ENCODE measurements at regions not wholly inside any gene's neighbourhood (a gene's known extent, or its start where the extent isn't known, plus 50 kb on each side); places are given as distances from the start of the nearest gene placed in this dataset.
"Not testable (repeated sequence)": the region's sequence is repeated elsewhere in the genome, so short reads cannot be mapped to it uniquely, and the experiment has no call there.

- DNase-seq, result not testable (repeated sequence)
Observed at GRCh38 chr15:88965097-88965496, 51.9 kb upstream of the MFGE8 start.

GRCh38 chr15:88970232-88970631, 57.1 kb upstream of the MFGE8 start:
- no peak for DNase-seq

- peak; percentile 87 for DNase-seq
Observed at GRCh38 chr15:88974392-88974791, 61.2 kb upstream of the MFGE8 start.

GRCh38 chr15:88975891-88976290, 62.7 kb upstream of the MFGE8 start:
- no peak for DNase-seq

- no peak for DNase-seq
Observed at GRCh38 chr15:88976656-88977055, 63.5 kb upstream of the MFGE8 start.

- no peak for DNase-seq
Observed at GRCh38 chr15:88979674-88980073, 66.5 kb upstream of the MFGE8 start.

- DNase-seq, result no peak
Observed at GRCh38 chr15:88980498-88980897, 67.3 kb upstream of the MFGE8 start.

- no peak for DNase-seq
Observed at GRCh38 chr15:88981244-88982215, 68.4 kb upstream of the MFGE8 start.

- DNase-seq, result peak; percentile 78
Observed at GRCh38 chr15:88982304-88982945, 69.2 kb upstream of the MFGE8 start.

- DNase-seq, result no peak
Observed at GRCh38 chr15:88982946-88983342, 69.8 kb upstream of the MFGE8 start.

- no peak for DNase-seq
Observed at GRCh38 chr15:88983861-88984429, 70.8 kb upstream of the MFGE8 start.

GRCh38 chr15:88985547-88986393, 72.6 kb upstream of the MFGE8 start:
- DNase-seq, result no peak

- DNase-seq, result no peak
Observed at GRCh38 chr15:88986949-88987590, 73.9 kb upstream of the MFGE8 start.

GRCh38 chr15:88987591-88987933, 74.4 kb upstream of the MFGE8 start:
- no peak for DNase-seq

- peak; percentile 25 for DNase-seq
Observed at GRCh38 chr15:88987934-88988671, 74.9 kb upstream of the MFGE8 start.

- DNase-seq, result peak; percentile 89
Observed at GRCh38 chr15:88989578-88989977, 76.4 kb upstream of the MFGE8 start.

GRCh38 chr15:88990185-88990679, 77.1 kb upstream of the MFGE8 start:
- no peak for DNase-seq

- no peak for DNase-seq
Observed at GRCh38 chr15:88992216-88992615, 79.0 kb upstream of the MFGE8 start.

GRCh38 chr15:88992912-88993376, 79.8 kb upstream of the MFGE8 start:
- no peak for DNase-seq

- no peak for DNase-seq
Observed at GRCh38 chr15:88993662-88994061, 80.5 kb upstream of the MFGE8 start.

GRCh38 chr15:88994286-88994685, 81.1 kb upstream of the MFGE8 start:
- no peak for DNase-seq

Data from NCI-H226 (cell line).